AG10803 (cell line): ENCODE measurements at regions not wholly inside any gene's neighbourhood (a gene's known extent, or its start where the extent isn't known, plus 50 kb on each side); places are given as distances from the start of the nearest gene placed in this dataset.

Experiments
- DNase-seq: peaks from one replicate; pipeline ENCODE4 v3.0.0; 2010; ENCODE audit warnings: low read depth
- H3K4me3 ChIP-seq: 2 replicates; pipeline ENCODE4 v1.5.1; 2011; ENCODE audit warnings: mild to moderate bottlenecking, low read length, control low read depth
- CTCF ChIP-seq: conservative IDR thresholded peaks from 2 replicates; pipeline ENCODE4 v1.5.1; 2011; ENCODE audit warnings: mild to moderate bottlenecking, low read length, control low read depth, inconsistent platforms

DNA sequence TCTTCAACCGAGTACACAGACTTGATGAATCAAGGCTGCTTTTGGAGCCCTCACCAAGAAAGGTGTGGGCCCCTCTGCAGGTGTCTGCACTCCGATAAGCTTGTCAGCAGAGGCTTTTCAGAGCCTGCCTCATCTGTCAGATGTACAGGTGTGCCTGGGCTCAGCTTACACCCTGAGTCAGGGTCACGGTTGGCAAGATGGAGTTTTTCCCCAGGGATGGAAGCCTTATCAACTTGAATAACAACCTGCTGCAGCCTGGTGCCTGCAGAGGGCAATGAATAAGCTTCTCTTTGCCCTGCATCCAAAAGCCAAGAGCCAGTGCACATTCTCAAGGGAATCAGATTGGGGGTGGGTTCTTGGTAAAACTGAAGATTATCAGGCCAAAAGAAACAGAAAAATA, 427.1 kb downstream of the CD83 start:
- no peak overlapping the region for H3K4me3 ChIP-seq
- no peak for DNase-seq
- no peak for TF ChIP-seq CTCF

- no peak overlapping the region for H3K4me3 ChIP-seq
- no peak for TF ChIP-seq CTCF
- no peak for DNase-seq
These were observed 427.9 kb downstream of the CD83 start for GRCh38 chr6:14545496-14545895.

DNA sequence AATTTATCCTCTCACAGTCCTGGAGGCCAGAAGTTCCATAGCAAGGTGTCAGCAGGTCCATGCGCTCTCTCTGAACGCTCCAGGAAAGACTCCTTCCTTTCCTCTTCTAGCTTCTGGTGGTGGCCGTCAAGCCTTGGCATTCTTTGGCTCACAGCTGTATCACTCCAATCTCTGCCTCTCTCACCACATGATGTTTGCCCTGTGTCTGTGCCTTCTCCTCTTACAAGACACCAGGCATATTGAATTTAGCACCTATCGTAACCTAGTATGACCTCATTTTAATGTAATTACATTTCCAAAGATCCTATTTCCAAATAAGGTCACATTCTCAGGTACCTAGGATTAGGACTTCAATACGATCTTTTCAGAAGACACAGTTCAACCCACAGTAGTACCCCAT, 428.5 kb downstream of the CD83 start:
- no peak for TF ChIP-seq CTCF
- no peak overlapping the region for H3K4me3 ChIP-seq
- no peak for DNase-seq

GRCh38 chr6:14547284-14547998, 429.9 kb downstream of the CD83 start:
- no peak for TF ChIP-seq CTCF
- no peak for DNase-seq
- no peak overlapping the region for H3K4me3 ChIP-seq

- no peak for DNase-seq
- no peak for TF ChIP-seq CTCF
These were observed 431.8 kb downstream of the CD83 start for GRCh38 chr6:14549304-14549770.

GRCh38 chr6:14549871-14550270, 432.3 kb downstream of the CD83 start:
- DNase-seq = no peak
- no peak for TF ChIP-seq CTCF
- H3K4me3 ChIP-seq = no peak overlapping the region

More at GRCh38 chr6:14549304-14549770, 431.8 kb downstream of the CD83 start:
- H3K4me3 ChIP-seq = no peak overlapping the region

DNA sequence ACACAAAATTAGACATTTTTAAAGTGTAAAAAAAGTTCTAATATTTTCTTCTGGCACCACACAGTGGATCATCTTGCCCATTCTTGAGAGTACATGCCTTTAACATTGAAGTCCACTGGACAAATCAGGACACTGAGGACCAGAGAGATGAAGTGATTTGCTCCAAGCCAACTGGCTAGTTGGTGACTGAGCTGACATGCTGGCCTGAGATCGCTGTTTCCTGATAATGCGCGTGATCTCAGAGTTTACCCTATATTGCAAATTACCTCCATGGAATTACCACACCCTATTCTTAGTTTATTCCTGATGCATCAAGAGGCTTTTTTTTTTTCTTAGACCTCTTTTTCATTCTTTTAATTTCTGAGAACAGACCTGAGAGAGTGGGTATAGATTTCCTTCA, 432.8 kb downstream of the CD83 start:
- H3K4me3 ChIP-seq = no peak overlapping the region
- TF ChIP-seq CTCF = no peak
- no peak for DNase-seq
